ENCODE measurements at regions not wholly inside any gene's neighbourhood (a gene's known extent, or its start where the extent isn't known, plus 50 kb on each side); places are given as distances from the start of the nearest gene placed in this dataset.

- Histone ChIP-seq H3K4me3 (no peak overlapping the region), H3K36me3 (no peaks in the 10 kb centered on the region), H3K27ac (no peak overlapping the region), H3K27me3 (no peaks in the 10 kb centered on the region), H3K4me1 (no peaks in the 10 kb centered on the region), H3K9me3 (no peaks in the 10 kb centered on the region)
- intact Hi-C loops (cut with DNase I; ENCODE audit: low total_unique reads) = no loop called here
- no peak for TF ChIP-seq CTCF (IDR thresholded peaks at IDR 0.05)
- no peak for TF ChIP-seq POLR2A (IDR thresholded peaks at IDR 0.05)
- DNase-seq = no peak
Observed at GRCh38 chr4:101419336-101420135, 72.2 kb upstream of the PPP3CA start.

- intact Hi-C loops (cut with DNase I; ENCODE audit: low total_unique reads) = no loop called here
- Histone ChIP-seq H3K27ac (no peak overlapping the region), H3K9me3 (no peaks in the 10 kb centered on the region), H3K4me1 (no peaks in the 10 kb centered on the region), H3K36me3 (no peaks in the 10 kb centered on the region), H3K27me3 (no peaks in the 10 kb centered on the region), H3K4me3 (no peak overlapping the region)
- TF ChIP-seq CTCF (IDR thresholded peaks at IDR 0.05) = no peak
- no peak for TF ChIP-seq POLR2A (IDR thresholded peaks at IDR 0.05)
- DNase-seq = no peak
Observed at GRCh38 chr4:101418466-101418865, 71.1 kb upstream of the PPP3CA start.

- H3K27ac ChIP-seq = no peak overlapping the region
- TF ChIP-seq POLR2A (IDR thresholded peaks at IDR 0.05) = no peak
- TF ChIP-seq CTCF (IDR thresholded peaks at IDR 0.05) = no peak
- no peaks in the 10 kb centered on the region for H3K36me3 ChIP-seq
- H3K9me3 ChIP-seq = no peaks in the 10 kb centered on the region
- intact Hi-C loops (cut with DNase I; ENCODE audit: low total_unique reads) = no loop called here
- no peak overlapping the region for H3K4me3 ChIP-seq
- no peak for DNase-seq
- no peaks in the 10 kb centered on the region for H3K4me1 ChIP-seq
- no peaks in the 10 kb centered on the region for H3K27me3 ChIP-seq
Observed at GRCh38 chr4:101418055-101418454, 70.7 kb upstream of the PPP3CA start.

- no peaks in the 10 kb centered on the region for H3K27me3 ChIP-seq
- no peaks in the 10 kb centered on the region for H3K9me3 ChIP-seq
- no peak overlapping the region for H3K27ac ChIP-seq
- H3K4me3 ChIP-seq = no peak overlapping the region
- no peaks in the 10 kb centered on the region for H3K4me1 ChIP-seq
- no peaks in the 10 kb centered on the region for H3K36me3 ChIP-seq
- no peak for DNase-seq
- TF ChIP-seq CTCF (IDR thresholded peaks at IDR 0.05) = no peak
- intact Hi-C loops (cut with DNase I; ENCODE audit: low total_unique reads) = no loop called here
Observed at GRCh38 chr4:101417046-101417445, 69.7 kb upstream of the PPP3CA start.

GRCh38 chr4:101415962-101416361, 68.6 kb upstream of the PPP3CA start:
- intact Hi-C loops (cut with DNase I; ENCODE audit: low total_unique reads) = no loop called here
- H3K27me3 ChIP-seq = no peaks in the 10 kb centered on the region
- H3K36me3 ChIP-seq = no peaks in the 10 kb centered on the region

More at GRCh38 chr4:101415962-101416361, 68.6 kb upstream of the PPP3CA start:
- Histone ChIP-seq H3K27ac (no peak overlapping the region), H3K4me3 (no peak overlapping the region), H3K4me1 (no peaks in the 10 kb centered on the region), H3K9me3 (no peaks in the 10 kb centered on the region)
- DNase-seq = no peak
- TF ChIP-seq CTCF (IDR thresholded peaks at IDR 0.05) (no peak), POLR2A (IDR thresholded peaks at IDR 0.05) (no peak)
